ENCODE measurements at regions not wholly inside any gene's neighbourhood (a gene's known extent, or its start where the extent isn't known, plus 50 kb on each side); places are given as distances from the start of the nearest gene placed in this dataset.

- no peak for TF ChIP-seq CTCF (IDR thresholded peaks at IDR 0.05; ENCODE audit: control insufficient read depth, extremely low read depth, insufficient read depth)
- no peak overlapping the region for H3K4me3 ChIP-seq (ENCODE audit: low read depth, low read length)
- no peak for DNase-seq (ENCODE audit: low read depth)
Observed at GRCh38 chr13:106205871-106206270, 329.6 kb downstream of the EFNB2 start.

GRCh38 chr13:106197496-106197895 lies 338.0 kb downstream of the EFNB2 start:
- TF ChIP-seq CTCF (IDR thresholded peaks at IDR 0.05; ENCODE audit: control insufficient read depth, extremely low read depth, insufficient read depth): no peak
- DNase-seq (ENCODE audit: low read depth): no peak
- no peak overlapping the region for H3K4me3 ChIP-seq (ENCODE audit: low read depth, low read length)

- H3K4me3 ChIP-seq (ENCODE audit: low read depth, low read length): no peak overlapping the region
- TF ChIP-seq CTCF (IDR thresholded peaks at IDR 0.05; ENCODE audit: control insufficient read depth, extremely low read depth, insufficient read depth): no peak
- DNase-seq (ENCODE audit: low read depth): no peak
Observed at GRCh38 chr13:106187501-106188095, 347.9 kb downstream of the EFNB2 start.

- TF ChIP-seq CTCF (IDR thresholded peaks at IDR 0.05; ENCODE audit: control insufficient read depth, extremely low read depth, insufficient read depth): no peak
- no peak overlapping the region for H3K4me3 ChIP-seq (ENCODE audit: low read depth, low read length)
- no peak for DNase-seq (ENCODE audit: low read depth)
Observed at GRCh38 chr13:106187101-106187500, 348.4 kb downstream of the EFNB2 start.

- H3K4me3 ChIP-seq (ENCODE audit: low read depth, low read length): no peak overlapping the region
- no peak for TF ChIP-seq CTCF (IDR thresholded peaks at IDR 0.05; ENCODE audit: control insufficient read depth, extremely low read depth, insufficient read depth)
- DNase-seq (ENCODE audit: low read depth): no peak
Observed at GRCh38 chr13:106186366-106187030, 349.0 kb downstream of the EFNB2 start.

GRCh38 chr13:106184790-106185189 lies 350.7 kb downstream of the EFNB2 start:
- no peak for DNase-seq (ENCODE audit: low read depth)
- no peak for TF ChIP-seq CTCF (IDR thresholded peaks at IDR 0.05; ENCODE audit: control insufficient read depth, extremely low read depth, insufficient read depth)
- no peak overlapping the region for H3K4me3 ChIP-seq (ENCODE audit: low read depth, low read length)

All from LNCaP clone FGC (cell line).